Kidney tubule cell (primary cell): ENCODE measurements at regions not wholly inside any gene's neighbourhood (a gene's known extent, or its start where the extent isn't known, plus 50 kb on each side); places are given as distances from the start of the nearest gene placed in this dataset.

Experiments used
- DNase-seq: peaks from one replicate; pipeline ENCODE4 v3.0.0-alpha.2; 2018; ENCODE audit warnings: low spot score

GRCh38 chr20:39397646-39398045 is 435.5 kb downstream of the DHX35 start:
- no peak for DNase-seq

- DNase-seq: no peak
Observed at GRCh38 chr20:39395478-39396291, 433.5 kb downstream of the DHX35 start.

DNA sequence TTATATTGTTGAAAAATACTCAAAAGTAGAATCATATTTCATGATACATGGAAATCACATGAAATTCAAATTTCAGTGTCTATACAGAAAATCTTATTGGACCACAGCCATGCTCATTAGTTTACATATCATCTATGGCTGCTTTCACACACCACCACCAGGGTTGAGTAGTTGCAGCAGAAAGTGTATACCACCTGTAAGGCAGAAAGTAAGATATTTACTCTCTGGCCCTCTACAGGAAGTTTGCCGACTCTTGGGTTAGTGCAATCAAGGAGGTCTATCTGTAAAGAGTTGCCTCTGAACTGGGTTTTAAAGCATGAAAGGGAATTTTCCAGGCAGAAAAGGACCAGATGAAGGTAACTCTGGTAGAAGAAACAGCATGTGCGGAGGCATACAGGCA is 432.3 kb downstream of the DHX35 start:
- no peak for DNase-seq

GRCh38 chr20:39390186-39390585 is 428.0 kb downstream of the DHX35 start:
- DNase-seq: no peak

- no peak for DNase-seq
Observed at GRCh38 chr20:39381595-39381994, 419.5 kb downstream of the DHX35 start.

- DNase-seq: no peak
Observed at GRCh38 chr20:39378776-39379175, 416.6 kb downstream of the DHX35 start.

GRCh38 chr20:39376788-39377187 is 414.6 kb downstream of the DHX35 start:
- no peak for DNase-seq

GRCh38 chr20:39364320-39364719 is 402.2 kb downstream of the DHX35 start:
- no peak for DNase-seq

DNA sequence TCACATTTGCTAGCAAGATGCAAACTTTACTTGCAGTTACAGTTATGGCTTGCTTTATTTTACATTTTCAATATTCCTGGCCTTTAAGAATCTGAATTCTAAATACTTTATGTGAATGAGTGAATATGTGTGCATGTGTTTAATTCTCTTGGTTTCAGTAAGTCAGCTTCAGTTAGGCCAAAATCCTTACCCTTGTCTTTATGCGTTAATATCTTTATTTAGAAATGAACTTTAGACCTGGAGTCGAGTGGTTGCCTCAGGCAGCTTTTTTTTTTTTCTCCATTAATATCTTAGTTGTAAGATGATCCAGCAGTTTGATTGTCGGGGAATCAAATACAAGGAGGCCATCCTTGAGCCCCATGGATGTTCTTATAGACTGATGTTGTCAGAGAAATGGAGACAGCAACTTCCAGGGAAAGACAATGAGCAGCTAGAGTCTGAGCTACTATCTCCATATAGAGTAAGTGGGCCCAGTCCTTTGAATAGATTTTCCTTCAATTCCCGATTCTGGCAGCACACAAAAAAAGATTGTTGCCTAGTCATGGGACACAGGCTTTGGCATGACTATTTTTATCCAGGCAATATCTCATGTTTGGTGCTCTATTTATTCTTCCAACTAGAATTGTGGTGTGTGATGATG is 398.0 kb downstream of the DHX35 start:
- DNase-seq: no peak

- no peak for DNase-seq
Observed at GRCh38 chr20:39358052-39358451, 395.9 kb downstream of the DHX35 start.

- DNase-seq: no peak
Observed at GRCh38 chr20:39356908-39357307, 394.8 kb downstream of the DHX35 start.

- DNase-seq: no peak
Observed at GRCh38 chr20:39349240-39349639, 387.1 kb downstream of the DHX35 start.

- DNase-seq: no peak
Observed at GRCh38 chr20:39347626-39348025, 385.5 kb downstream of the DHX35 start.

DNA sequence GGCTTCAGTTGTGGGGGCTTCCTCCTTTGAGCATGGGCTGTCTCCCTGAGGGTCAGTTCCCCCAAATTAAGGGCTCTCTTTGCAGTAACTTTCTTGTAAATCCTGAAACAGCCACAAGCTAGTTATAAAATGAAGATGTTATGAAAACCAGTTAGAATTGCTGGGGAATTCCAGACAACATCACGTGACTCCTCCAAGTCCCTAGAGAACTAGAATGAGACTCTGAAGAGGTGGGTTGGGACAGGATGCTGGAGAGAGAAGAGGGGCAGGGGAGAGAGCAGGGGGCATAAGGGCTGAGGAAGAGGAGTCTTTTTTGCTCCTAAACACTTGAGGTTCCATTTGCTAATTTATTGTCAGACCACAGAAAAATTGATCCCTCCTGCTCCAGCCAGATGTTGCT is 380.3 kb downstream of the DHX35 start:
- no peak for DNase-seq

- DNase-seq: peak; percentile 50
Observed at GRCh38 chr20:39338469-39339376, 376.6 kb downstream of the DHX35 start.

DNA sequence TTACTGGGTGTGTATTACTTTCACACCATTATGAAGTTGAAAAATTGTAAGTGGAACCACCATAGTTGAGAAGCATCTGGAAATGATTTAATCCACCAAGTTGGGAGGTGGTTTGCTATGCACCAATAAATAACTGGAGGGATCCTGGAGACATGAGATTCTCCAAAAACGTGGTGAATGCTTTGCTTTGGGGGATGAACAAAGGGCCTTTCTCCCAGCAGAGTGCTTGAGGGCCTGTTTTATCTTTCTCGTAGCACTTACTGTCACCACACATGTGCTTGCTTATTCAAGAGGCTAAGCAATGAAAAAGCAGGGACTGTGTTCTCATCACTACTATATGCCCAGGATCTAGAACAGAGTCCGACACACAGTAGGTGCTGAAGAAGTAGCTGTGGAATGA is 371.1 kb downstream of the DHX35 start:
- DNase-seq: no peak

GRCh38 chr20:39328347-39328746 is 366.2 kb downstream of the DHX35 start:
- DNase-seq: no peak

DNA sequence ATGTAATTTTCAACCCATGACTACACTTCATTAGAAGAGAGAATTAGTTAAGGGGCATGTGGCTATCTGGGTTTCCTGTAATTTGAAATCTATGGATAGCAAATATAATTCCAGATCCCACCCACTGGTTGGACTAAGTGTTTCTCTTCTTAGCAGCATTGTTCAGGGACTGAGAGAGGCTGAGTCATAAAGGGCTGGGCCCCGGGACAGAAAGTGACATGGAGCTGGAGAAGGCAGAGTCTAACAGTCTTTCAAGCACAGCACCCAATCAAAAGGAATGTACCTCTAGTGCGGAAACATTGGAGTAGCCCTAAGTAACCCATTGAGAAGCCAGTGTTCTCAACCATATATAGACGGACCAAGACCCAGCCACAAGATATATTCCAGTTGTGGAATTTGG is 363.9 kb downstream of the DHX35 start:
- no peak for DNase-seq

- DNase-seq: no peak
Observed at GRCh38 chr20:39318911-39319310, 356.8 kb downstream of the DHX35 start.

DNA sequence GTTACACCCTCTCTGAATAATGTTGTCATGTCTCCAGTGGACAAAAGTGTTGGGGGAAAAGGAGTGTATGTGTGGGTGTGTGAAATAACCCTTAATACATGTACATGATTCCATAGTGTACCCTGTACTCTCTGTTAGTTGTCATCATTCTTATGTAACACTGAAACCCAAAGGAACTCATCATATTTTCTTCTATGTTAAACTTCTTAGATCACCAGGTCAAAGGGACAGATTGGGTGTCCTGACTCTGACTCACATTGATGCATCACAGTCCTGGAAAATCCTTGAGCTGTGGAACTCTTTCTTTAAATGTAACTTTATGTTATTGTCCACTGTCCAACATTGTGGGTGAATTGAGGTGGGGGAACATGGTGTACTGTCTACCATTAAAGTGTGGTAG is 350.5 kb downstream of the DHX35 start:
- DNase-seq: peak; percentile 8

DNA sequence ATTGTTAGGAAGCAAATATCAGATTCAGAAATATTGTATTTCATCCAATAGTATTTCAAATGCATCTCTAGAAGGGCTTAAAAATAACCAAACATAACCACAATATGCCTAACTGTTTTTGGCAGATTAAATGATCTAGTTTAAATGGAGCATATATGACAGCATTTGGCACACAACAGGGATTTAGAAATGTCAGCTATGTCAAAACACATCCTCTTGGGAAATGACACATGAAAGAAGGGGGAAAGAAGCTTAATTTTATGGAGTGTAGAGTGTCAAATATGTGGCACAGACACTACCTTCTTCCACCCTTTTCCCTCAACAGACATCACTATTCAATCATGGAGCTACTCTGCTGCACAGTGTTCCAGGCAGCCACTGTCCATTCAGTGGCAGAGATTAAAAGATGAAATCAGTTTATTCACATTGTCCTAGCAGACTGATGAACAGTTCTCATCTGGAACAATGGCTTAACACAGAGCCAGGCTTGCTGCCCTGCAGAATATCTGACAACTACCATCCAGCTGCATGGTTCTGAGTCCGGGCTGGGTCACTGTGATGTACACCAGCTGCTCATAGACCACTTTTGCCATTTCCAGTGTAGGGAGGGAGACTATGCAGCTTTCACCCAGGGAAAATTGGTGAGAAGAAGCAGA is 349.8 kb downstream of the DHX35 start:
- no peak for DNase-seq

GRCh38 chr20:39310363-39310995 is 348.3 kb downstream of the DHX35 start:
- no peak for DNase-seq
